22Rv1 (cell line): ENCODE measurements at regions not wholly inside any gene's neighbourhood (a gene's known extent, or its start where the extent isn't known, plus 50 kb on each side); places are given as distances from the start of the nearest gene placed in this dataset.
"Not testable (repeated sequence)": the region's sequence is repeated elsewhere in the genome, so short reads cannot be mapped to it uniquely, and the experiment has no call there.

Experiments used
- H3K27ac ChIP-seq: fragments of 450-650 bp; 2 replicates; pipeline ENCODE4 v1.5.1; 2017
- ZFX ChIP-seq: fragments of 450-650 bp; IDR thresholded peaks from 2 replicates; pipeline ENCODE4 v1.6.1; 2017; ENCODE audit warnings: antibody characterized with exemption, borderline replicate concordance
- TF ChIP-seq, protein P1 (sequence below): fragments of 450-650 bp; IDR thresholded peaks from 2 replicates; pipeline ENCODE4 v1.5.1; 2017; ENCODE audit warnings: mild to moderate bottlenecking

DNA sequence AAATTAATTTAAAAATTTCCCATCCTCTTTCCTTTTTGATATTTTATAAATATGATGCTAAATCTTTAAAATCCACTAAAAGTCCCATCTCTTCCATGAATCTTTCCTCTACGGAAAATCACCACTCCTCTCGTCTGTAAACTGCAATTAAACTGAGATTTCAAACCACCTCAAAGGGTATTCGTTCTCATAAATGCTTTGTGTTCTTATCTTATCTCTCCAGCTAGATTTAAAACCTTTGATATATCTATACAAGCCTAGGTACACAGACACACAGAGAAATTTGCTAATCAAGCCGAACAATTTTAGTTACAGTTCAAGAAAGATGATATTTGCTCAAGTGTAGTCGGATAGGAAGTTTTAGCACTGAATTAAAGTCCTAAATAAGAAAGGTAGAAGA is 214.6 kb upstream of the PRDM1 start:
- TF ChIP-seq, protein P1, sequence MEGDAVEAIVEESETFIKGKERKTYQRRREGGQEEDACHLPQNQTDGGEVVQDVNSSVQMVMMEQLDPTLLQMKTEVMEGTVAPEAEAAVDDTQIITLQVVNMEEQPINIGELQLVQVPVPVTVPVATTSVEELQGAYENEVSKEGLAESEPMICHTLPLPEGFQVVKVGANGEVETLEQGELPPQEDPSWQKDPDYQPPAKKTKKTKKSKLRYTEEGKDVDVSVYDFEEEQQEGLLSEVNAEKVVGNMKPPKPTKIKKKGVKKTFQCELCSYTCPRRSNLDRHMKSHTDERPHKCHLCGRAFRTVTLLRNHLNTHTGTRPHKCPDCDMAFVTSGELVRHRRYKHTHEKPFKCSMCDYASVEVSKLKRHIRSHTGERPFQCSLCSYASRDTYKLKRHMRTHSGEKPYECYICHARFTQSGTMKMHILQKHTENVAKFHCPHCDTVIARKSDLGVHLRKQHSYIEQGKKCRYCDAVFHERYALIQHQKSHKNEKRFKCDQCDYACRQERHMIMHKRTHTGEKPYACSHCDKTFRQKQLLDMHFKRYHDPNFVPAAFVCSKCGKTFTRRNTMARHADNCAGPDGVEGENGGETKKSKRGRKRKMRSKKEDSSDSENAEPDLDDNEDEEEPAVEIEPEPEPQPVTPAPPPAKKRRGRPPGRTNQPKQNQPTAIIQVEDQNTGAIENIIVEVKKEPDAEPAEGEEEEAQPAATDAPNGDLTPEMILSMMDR, result no peak
- TF ChIP-seq ZFX, result no peak
- no peak overlapping the region for H3K27ac ChIP-seq

DNA sequence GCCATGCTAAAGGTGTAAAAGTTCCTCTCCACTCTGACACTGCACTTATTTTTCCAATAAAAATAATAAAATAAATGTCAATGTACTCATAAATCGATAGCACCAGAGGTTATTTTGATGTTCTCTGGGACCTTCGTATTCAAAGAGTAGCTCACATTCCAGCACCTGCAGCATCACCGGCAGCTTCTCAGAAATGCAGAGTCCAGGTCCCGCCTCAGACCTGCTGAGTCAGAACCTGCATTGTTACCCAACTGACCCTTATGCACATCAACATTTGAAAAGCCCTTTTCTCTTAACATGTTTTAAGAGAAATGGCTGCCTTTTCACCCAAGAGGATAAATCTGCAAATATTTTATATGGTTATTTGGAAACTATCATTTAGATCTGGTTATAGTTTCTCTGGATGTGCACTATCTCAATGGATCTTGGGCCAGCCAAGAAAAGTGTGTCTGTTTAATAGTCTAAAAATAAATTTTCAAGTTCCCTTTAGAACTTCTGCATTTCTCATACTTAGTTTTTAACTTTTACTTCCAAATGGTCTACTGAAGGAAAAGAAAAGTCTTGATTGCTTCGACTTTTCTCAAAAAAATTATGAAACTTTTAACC is 216.2 kb upstream of the PRDM1 start:
- no peak overlapping the region for H3K27ac ChIP-seq
- TF ChIP-seq, protein P1, result no peak
- no peak for TF ChIP-seq ZFX

GRCh38 chr6:105868823-105869460 is 217.2 kb upstream of the PRDM1 start:
- H3K27ac ChIP-seq, result no peak overlapping the region
- TF ChIP-seq ZFX, result no peak
- TF ChIP-seq, protein P1, result no peak

- TF ChIP-seq ZFX, result no peak
- TF ChIP-seq, protein P1, result no peak
- no peak overlapping the region for H3K27ac ChIP-seq
These were observed 218.3 kb upstream of the PRDM1 start for GRCh38 chr6:105867821-105868220.

GRCh38 chr6:105867277-105867676 is 218.9 kb upstream of the PRDM1 start:
- no peak for TF ChIP-seq ZFX
- TF ChIP-seq, protein P1, result no peak

GRCh38 chr6:105862936-105863607 is 223.1 kb upstream of the PRDM1 start:
- TF ChIP-seq, protein P1, result no peak
- TF ChIP-seq ZFX, result no peak
- H3K27ac ChIP-seq, result no peak overlapping the region

More at GRCh38 chr6:105867277-105867676, 218.9 kb upstream of the PRDM1 start:
- H3K27ac ChIP-seq, result no peak overlapping the region

DNA sequence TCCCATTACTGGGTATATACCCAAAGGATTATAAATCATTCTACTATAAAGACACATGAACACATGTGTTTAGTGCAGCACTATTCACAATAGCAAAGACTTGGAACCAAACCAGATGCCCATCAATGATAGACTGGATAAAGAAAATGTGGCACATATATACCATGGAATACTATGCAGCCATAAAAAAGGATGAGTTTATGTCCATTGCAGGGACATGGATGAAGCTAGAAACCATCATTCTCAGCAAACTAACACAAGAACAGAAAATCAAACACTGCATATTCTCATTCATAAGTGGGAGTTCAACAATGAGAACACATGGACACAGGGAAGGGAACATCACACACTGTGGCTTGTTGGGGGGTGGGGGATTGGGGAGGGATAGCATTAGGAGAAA is 225.2 kb upstream of the PRDM1 start:
- H3K27ac ChIP-seq, result not testable (repeated sequence)
